ENCODE measurements at regions not wholly inside any gene's neighbourhood (a gene's known extent, or its start where the extent isn't known, plus 50 kb on each side); places are given as distances from the start of the nearest gene placed in this dataset.

- no peak for DNase-seq (ENCODE audit: low read depth)
- no peak overlapping the region for H3K4me3 ChIP-seq (ENCODE audit: low read length)
- TF ChIP-seq, protein P1, sequence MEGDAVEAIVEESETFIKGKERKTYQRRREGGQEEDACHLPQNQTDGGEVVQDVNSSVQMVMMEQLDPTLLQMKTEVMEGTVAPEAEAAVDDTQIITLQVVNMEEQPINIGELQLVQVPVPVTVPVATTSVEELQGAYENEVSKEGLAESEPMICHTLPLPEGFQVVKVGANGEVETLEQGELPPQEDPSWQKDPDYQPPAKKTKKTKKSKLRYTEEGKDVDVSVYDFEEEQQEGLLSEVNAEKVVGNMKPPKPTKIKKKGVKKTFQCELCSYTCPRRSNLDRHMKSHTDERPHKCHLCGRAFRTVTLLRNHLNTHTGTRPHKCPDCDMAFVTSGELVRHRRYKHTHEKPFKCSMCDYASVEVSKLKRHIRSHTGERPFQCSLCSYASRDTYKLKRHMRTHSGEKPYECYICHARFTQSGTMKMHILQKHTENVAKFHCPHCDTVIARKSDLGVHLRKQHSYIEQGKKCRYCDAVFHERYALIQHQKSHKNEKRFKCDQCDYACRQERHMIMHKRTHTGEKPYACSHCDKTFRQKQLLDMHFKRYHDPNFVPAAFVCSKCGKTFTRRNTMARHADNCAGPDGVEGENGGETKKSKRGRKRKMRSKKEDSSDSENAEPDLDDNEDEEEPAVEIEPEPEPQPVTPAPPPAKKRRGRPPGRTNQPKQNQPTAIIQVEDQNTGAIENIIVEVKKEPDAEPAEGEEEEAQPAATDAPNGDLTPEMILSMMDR (conservative IDR thresholded peaks at IDR 0.05; ENCODE audit: low read length), result peak; percentile 30
Observed at GRCh38 chr14:29521526-29522137, 406.0 kb downstream of the PRKD1 start.
